Mesothelial cell of epicardium (in vitro differentiated cells): ENCODE measurements at regions not wholly inside any gene's neighbourhood (a gene's known extent, or its start where the extent isn't known, plus 50 kb on each side); places are given as distances from the start of the nearest gene placed in this dataset.

Experiments
- DNase-seq, 2 experiments: peaks; one replicate each; pipeline ENCODE4 v3.0.0; 2021; ENCODE audit warnings: low spot score in 2 of 2; ENCODE audit not compliant: unreplicated experiment in 2 of 2
- H3K27ac Mint-ChIP-seq: 2 replicates; pipeline ENCODE4 v1.8.0; 2021; ENCODE audit warnings: mixed read lengths
- H3K27me3 Mint-ChIP-seq: 2 replicates; pipeline ENCODE4 v1.8.0; 2021; ENCODE audit warnings: low read depth, mixed read lengths
- H3K36me3 Mint-ChIP-seq: 2 replicates; pipeline ENCODE4 v1.8.0; 2021; ENCODE audit warnings: mixed read lengths
- H3K4me1 Mint-ChIP-seq: 2 replicates; pipeline ENCODE4 v1.8.0; 2021; ENCODE audit warnings: mixed read lengths
- H3K4me3 Mint-ChIP-seq: 2 replicates; pipeline ENCODE4 v1.8.0; 2021; ENCODE audit warnings: mild to moderate bottlenecking, moderate library complexity, mixed read lengths
- H3K9me3 Mint-ChIP-seq: 2 replicates; pipeline ENCODE4 v1.8.0; 2021; ENCODE audit warnings: mixed read lengths
- CTCF ChIP-seq: fragments of 200-600 bp; sonication (generic); IDR thresholded peaks from one replicate; pipeline ENCODE4 v1.5.0; 2021; ENCODE audit warnings: antibody characterized with exemption; ENCODE audit not compliant: unreplicated experiment

GRCh38 chr18:78241535-78242253 is 737.9 kb upstream of the SALL3 start:
- Mint-ChIP-seq H3K27me3 (peaks cover 17% of the 10 kb centered on the region), H3K4me1 (peaks cover 21% of the 10 kb centered on the region), H3K27ac (no peak overlapping the region), H3K4me3 (no peak overlapping the region), H3K9me3 (peaks cover 7% of the 10 kb centered on the region), H3K36me3 (peaks cover 2% of the 10 kb centered on the region)
- TF ChIP-seq CTCF, result no peak
- no peak for DNase-seq

DNA sequence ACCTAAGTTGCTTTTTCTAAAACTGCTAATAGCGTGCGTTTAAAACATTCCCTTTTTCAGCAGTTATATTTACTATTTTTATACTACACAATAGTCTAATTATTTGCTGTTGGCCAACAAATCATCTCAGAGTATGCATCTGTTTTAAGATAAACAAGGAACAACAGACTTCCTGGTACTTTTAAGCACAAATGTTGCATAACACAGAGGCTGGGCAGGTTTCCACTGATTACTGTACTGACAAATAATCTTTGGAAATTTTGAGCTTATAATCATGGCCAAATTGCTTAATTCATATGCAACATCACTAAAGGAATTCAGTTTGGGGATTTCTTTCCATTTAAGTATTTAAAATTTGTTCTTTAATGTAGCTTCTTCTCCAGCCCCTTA is 737.4 kb upstream of the SALL3 start:
- no peak overlapping the region for H3K27ac Mint-ChIP-seq
- TF ChIP-seq CTCF, result no peak
- H3K4me3 Mint-ChIP-seq, result no peak overlapping the region
- peaks cover 21% of the 10 kb centered on the region for H3K4me1 Mint-ChIP-seq
- H3K9me3 Mint-ChIP-seq, result peaks cover 7% of the 10 kb centered on the region
- H3K27me3 Mint-ChIP-seq, result peaks cover 18% of the 10 kb centered on the region
- H3K36me3 Mint-ChIP-seq, result peaks cover 2% of the 10 kb centered on the region
- no peak for DNase-seq

DNA sequence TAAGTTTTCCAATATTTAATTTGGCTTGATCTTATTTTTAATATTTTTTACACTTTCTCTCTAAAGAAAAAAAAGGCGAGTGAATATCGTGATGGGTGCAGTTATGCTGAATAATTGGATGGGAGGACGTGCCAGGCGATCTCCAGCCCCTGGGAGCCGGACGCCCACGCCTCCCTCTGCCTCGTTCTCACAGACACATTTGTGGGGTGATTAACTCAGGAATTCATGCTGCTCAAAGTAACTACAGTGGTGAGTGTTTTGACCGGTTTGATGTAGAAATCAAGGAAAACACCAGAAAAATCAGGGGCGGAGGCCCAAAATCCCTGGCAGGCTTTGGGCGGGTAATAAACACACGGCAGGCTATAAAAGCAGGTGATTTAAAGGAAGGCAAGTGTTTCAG is 736.8 kb upstream of the SALL3 start:
- no peak overlapping the region for H3K4me3 Mint-ChIP-seq
- H3K36me3 Mint-ChIP-seq, result peaks cover 2% of the 10 kb centered on the region
- H3K27me3 Mint-ChIP-seq, result peaks cover 19% of the 10 kb centered on the region
- TF ChIP-seq CTCF, result no peak
- H3K9me3 Mint-ChIP-seq, result peaks cover 6% of the 10 kb centered on the region
- no peak overlapping the region for H3K27ac Mint-ChIP-seq
- DNase-seq, result no peak
- peaks cover 21% of the 10 kb centered on the region for H3K4me1 Mint-ChIP-seq

DNA sequence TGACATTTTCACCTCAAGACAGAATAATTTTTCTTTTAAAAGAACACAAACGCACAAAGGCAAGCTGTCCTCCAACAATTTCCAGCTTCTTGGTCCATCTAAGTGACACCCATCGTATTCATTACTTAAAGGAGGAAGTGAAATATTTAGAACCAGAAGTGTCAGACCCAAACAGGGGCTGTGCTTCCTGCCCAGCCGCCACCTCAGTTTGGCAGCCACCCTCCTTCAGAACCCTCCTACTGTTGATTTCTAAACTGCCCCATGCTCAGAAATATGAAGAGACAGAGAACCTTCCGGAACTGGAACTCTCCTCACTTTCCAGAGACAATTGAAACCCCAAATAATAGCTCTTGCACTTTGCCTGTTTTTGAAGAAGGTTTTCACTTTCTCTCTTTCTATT is 734.8 kb upstream of the SALL3 start:
- Mint-ChIP-seq H3K9me3 (no peaks in the 10 kb centered on the region), H3K36me3 (no peaks in the 10 kb centered on the region), H3K27me3 (peaks cover 36% of the 10 kb centered on the region), H3K4me3 (no peak overlapping the region), H3K27ac (no peak overlapping the region), H3K4me1 (peaks cover 21% of the 10 kb centered on the region)
- TF ChIP-seq CTCF, result no peak
- DNase-seq, result no peak

GRCh38 chr18:78245451-78245850 is 734.2 kb upstream of the SALL3 start:
- Mint-ChIP-seq H3K27me3 (peaks cover 37% of the 10 kb centered on the region), H3K4me3 (no peak overlapping the region), H3K9me3 (no peaks in the 10 kb centered on the region), H3K4me1 (peaks cover 18% of the 10 kb centered on the region), H3K36me3 (no peaks in the 10 kb centered on the region), H3K27ac (no peak overlapping the region)
- DNase-seq, result no peak
- TF ChIP-seq CTCF, result no peak

GRCh38 chr18:78246050-78246449 is 733.6 kb upstream of the SALL3 start:
- no peak overlapping the region for H3K4me3 Mint-ChIP-seq
- TF ChIP-seq CTCF, result no peak
- no peak overlapping the region for H3K27ac Mint-ChIP-seq
- no peak for DNase-seq
- peaks cover 12% of the 10 kb centered on the region for H3K4me1 Mint-ChIP-seq
- no peaks in the 10 kb centered on the region for H3K36me3 Mint-ChIP-seq
- H3K27me3 Mint-ChIP-seq, result peaks cover 41% of the 10 kb centered on the region
- no peaks in the 10 kb centered on the region for H3K9me3 Mint-ChIP-seq
